ENCODE measurements at regions not wholly inside any gene's neighbourhood (a gene's known extent, or its start where the extent isn't known, plus 50 kb on each side); places are given as distances from the start of the nearest gene placed in this dataset.

DNA sequence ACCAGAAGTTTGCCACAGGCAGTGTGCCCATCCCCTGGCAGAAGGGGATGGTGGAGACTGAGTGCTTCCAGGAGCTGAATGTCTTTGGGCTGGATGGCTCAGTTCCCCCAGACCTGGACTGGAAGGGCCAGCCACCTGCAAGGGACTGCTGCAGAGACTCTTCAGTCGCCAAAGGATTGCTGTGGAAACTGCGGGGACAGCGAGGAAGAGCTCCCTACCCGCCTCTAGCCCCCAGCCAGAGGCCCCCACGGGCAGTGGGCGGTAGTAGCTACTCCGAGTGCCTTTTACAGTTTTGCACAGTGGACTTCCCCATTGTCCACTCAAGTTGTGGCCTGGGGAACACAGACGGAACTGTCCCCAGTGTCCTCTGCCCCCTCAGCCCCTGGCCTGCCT lies 138.5 kb downstream of the ZDHHC20 start:
- peaks cover 2% of the 10 kb centered on the region for H3K4me1 Mint-ChIP-seq (ENCODE audit: low read depth)
- H3K27me3 Mint-ChIP-seq (ENCODE audit: insufficient read depth), result peaks cover 2% of the 10 kb centered on the region; the same call in 1 of the 2 replicates
- no peaks in the 10 kb centered on the region for H3K9me3 Mint-ChIP-seq
- no peak for DNase-seq
- TF ChIP-seq, protein P1, sequence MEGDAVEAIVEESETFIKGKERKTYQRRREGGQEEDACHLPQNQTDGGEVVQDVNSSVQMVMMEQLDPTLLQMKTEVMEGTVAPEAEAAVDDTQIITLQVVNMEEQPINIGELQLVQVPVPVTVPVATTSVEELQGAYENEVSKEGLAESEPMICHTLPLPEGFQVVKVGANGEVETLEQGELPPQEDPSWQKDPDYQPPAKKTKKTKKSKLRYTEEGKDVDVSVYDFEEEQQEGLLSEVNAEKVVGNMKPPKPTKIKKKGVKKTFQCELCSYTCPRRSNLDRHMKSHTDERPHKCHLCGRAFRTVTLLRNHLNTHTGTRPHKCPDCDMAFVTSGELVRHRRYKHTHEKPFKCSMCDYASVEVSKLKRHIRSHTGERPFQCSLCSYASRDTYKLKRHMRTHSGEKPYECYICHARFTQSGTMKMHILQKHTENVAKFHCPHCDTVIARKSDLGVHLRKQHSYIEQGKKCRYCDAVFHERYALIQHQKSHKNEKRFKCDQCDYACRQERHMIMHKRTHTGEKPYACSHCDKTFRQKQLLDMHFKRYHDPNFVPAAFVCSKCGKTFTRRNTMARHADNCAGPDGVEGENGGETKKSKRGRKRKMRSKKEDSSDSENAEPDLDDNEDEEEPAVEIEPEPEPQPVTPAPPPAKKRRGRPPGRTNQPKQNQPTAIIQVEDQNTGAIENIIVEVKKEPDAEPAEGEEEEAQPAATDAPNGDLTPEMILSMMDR (IDR thresholded peaks at IDR 0.05), result no peak
- no peak overlapping the region for H3K27ac Mint-ChIP-seq
- H3K4me3 Mint-ChIP-seq, result no peak overlapping the region
- no peaks in the 10 kb centered on the region for H3K36me3 Mint-ChIP-seq (ENCODE audit: low read depth)

DNA sequence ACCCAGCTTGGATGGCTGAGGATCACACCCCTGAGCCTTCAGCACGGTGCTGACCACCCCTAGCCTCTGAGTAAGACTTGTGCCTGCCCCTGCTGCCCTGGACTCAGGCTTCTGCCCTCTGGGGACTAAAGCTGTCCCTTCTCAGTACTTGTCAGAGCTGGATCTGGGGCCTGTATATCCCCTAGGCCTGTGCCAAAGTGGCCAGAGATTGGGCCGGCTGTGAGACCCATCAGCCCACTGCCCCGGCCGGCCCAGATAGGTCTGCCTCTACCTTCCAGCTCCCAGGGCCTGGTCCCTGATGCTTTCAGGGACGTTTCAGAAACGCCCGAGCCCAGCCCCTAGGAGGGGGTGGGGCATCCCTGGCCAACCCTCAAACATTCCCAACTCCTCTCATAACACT lies 137.8 kb downstream of the ZDHHC20 start:
- H3K27me3 Mint-ChIP-seq (ENCODE audit: insufficient read depth), result peaks cover 2% of the 10 kb centered on the region; the same call in 1 of the 2 replicates
- TF ChIP-seq, protein P1 (IDR thresholded peaks at IDR 0.05), result no peak
- no peak overlapping the region for H3K27ac Mint-ChIP-seq
- no peak overlapping the region for H3K4me3 Mint-ChIP-seq
- no peaks in the 10 kb centered on the region for H3K36me3 Mint-ChIP-seq (ENCODE audit: low read depth)
- no peak for DNase-seq
- H3K9me3 Mint-ChIP-seq, result no peaks in the 10 kb centered on the region
- H3K4me1 Mint-ChIP-seq (ENCODE audit: low read depth), result peaks cover 6% of the 10 kb centered on the region

GRCh38 chr13:21322327-21322965 lies 136.7 kb downstream of the ZDHHC20 start:
- H3K4me1 Mint-ChIP-seq (ENCODE audit: low read depth), result peaks cover 6% of the 10 kb centered on the region
- no peaks in the 10 kb centered on the region for H3K36me3 Mint-ChIP-seq (ENCODE audit: low read depth)
- TF ChIP-seq, protein P1 (IDR thresholded peaks at IDR 0.05), result no peak
- no peak overlapping the region for H3K4me3 Mint-ChIP-seq
- DNase-seq, result no peak
- no peaks in the 10 kb centered on the region for H3K9me3 Mint-ChIP-seq
- peaks cover 2% of the 10 kb centered on the region; the same call in 1 of the 2 replicates for H3K27me3 Mint-ChIP-seq (ENCODE audit: insufficient read depth)
- no peak overlapping the region for H3K27ac Mint-ChIP-seq

Data from HFFc6 (cell line).